Right ventricle myocardium superior (tissue), 1 donor: ENCODE measurements at regions not wholly inside any gene's neighbourhood (a gene's known extent, or its start where the extent isn't known, plus 50 kb on each side); places are given as distances from the start of the nearest gene placed in this dataset.
"Not testable (repeated sequence)": the region's sequence is repeated elsewhere in the genome, so short reads cannot be mapped to it uniquely, and the experiment has no call there.

Source experiments
- ATAC-seq: fragments of 200-7000 bp; cut with Tn5 transposase; one replicate; pipeline ENCODE4 v1.9.1; 2020; ENCODE audit warnings: mild to moderate bottlenecking; ENCODE audit not compliant: poor library complexity
- DNase-seq: peaks from one replicate; pipeline ENCODE4 v3.0.0-alpha.2; 2020
- intact Hi-C: fragments of 100-400 bp; cut with DNase I; formaldehyde crosslinking; loops from one replicate; pipeline ENCODE4 v1.11.2; 2022
- donor health status: DM: no; HTN: yes; CAD: no; lungs with severe emphysema.

DNA sequence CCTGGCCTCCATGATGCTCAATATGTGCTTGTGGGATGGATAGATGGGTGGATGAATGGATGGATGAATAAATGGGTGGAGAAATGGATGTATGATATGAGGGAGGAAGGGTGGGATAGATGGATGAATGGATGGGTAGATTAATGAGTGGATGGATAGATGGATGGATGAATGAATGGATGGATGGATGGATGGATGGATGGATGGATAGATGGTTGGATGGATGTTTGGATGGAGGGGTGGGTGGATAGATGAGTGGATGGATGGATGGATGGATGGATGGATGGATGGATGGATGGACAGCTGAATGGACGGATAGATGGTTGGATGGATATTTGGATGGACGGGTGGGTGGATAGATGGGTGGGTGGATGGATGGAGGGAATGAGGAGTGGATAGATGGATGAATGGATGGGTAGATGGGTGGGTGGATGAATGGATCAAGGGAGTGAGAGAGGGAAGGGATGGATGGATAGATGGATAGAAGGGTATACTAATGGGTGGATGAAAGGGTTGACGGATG lies 139.4 kb downstream of the CEBPB start:
- ATAC-seq (no peak), DNase-seq (no peak)
- intact Hi-C loops = no loop called here

GRCh38 chr20:50330504-50331313 lies 140.1 kb downstream of the CEBPB start:
- intact Hi-C loops = no loop called here
- peak; percentile 59 for DNase-seq
- no peak for ATAC-seq

- intact Hi-C loops = no loop called here
- DNase-seq (no peak), ATAC-seq (no peak)
These were observed 141.1 kb downstream of the CEBPB start for GRCh38 chr20:50331469-50332363.

GRCh38 chr20:50332491-50332980 lies 141.9 kb downstream of the CEBPB start:
- DNase-seq (no peak), ATAC-seq (no peak)
- intact Hi-C loops = no loop called here

- intact Hi-C loops = no loop called here
- DNase-seq (no peak), ATAC-seq (no peak)
These were observed 142.6 kb downstream of the CEBPB start for GRCh38 chr20:50333131-50333670.

- intact Hi-C loops = no loop called here
- no peak for DNase-seq
- ATAC-seq = no peak
These were observed 143.2 kb downstream of the CEBPB start for GRCh38 chr20:50333812-50334211.

DNA sequence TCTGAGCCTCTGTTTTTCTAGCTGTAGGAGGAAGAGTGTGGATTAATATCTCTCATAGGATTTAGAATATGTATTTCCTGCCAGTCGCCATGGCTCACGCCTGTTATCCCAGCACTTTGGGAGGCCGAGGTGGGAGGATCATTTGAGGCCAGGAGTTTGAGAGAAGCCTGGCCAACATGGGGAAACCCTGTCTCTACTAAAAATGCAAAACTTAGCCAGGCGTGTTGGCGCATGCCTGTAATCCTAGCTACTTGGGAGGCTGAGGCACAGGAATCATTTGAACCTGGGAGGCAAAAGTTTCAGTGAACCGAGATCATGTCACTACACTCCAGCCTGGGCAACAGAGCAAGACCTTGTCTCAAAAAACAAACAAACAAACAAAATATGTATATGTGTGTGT lies 143.9 kb downstream of the CEBPB start:
- DNase-seq, ATAC-seq, intact Hi-C loops: not testable (repeated sequence)

- no peak for DNase-seq
- intact Hi-C loops = no loop called here
- no peak for ATAC-seq
These were observed 144.5 kb downstream of the CEBPB start for GRCh38 chr20:50335105-50335504.

GRCh38 chr20:50335866-50336265 lies 145.2 kb downstream of the CEBPB start:
- no peak for DNase-seq
- intact Hi-C loops = no loop called here
- ATAC-seq = no peak

- no peak for DNase-seq
- ATAC-seq = no peak
- intact Hi-C loops = no loop called here
These were observed 146.0 kb downstream of the CEBPB start for GRCh38 chr20:50336661-50337060.

DNA sequence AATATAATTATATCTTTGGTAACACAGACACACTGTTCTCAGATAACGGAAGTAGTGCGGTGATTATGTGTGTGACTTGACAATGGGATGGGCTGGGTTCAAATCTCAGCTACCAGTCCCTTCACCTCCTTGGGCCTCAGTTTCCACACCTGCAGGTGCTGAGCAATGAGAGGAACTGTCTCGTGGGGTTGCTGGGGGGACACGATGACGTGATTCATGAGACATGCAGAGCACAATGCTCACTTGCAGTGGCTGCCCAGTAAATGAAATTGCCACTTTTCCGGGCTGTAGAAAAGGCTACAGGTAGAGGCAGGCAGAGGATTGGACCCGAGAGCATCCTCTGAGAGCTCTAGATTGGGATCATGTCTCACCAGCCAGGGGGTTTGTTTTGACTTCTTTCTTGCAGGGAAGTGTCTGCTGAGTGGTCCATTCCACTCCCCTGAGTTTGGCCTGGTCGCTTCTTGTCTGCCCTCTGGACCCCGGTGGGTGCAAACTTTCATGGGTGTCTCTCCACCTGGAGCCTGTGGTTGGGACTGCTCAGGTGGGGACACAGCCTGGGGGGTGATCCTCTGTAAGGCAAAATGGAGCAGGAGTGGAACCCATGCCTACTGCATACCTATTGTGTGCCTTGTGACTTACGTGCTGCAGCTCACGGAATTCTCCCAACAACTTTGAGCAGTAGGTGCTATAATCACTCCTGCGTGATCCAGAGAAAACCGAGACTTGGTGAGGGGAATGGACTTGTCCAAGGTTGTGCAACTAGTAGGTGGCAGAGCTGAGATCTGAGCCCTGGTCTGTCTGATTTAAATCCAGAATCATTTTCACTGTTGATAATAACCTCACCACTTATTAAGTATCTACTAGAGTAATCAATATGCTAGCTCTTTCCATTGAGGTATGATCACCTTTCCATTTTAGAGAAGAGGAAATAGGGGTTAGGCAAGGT lies 147.2 kb downstream of the CEBPB start:
- ATAC-seq (no peak), DNase-seq (no peak)
- intact Hi-C loops = no loop called here

GRCh38 chr20:50338479-50339391 lies 148.1 kb downstream of the CEBPB start:
- ATAC-seq (peak; percentile 8), DNase-seq (no peak)

GRCh38 chr20:50339466-50339901 lies 148.9 kb downstream of the CEBPB start:
- intact Hi-C loops = no loop called here
- DNase-seq = no peak
- no peak for ATAC-seq

More at GRCh38 chr20:50338479-50339391, 148.1 kb downstream of the CEBPB start:
- intact Hi-C loops = no loop called here

GRCh38 chr20:50340541-50340940 lies 149.9 kb downstream of the CEBPB start:
- intact Hi-C loops = no loop called here
- DNase-seq (no peak), ATAC-seq (no peak)

DNA sequence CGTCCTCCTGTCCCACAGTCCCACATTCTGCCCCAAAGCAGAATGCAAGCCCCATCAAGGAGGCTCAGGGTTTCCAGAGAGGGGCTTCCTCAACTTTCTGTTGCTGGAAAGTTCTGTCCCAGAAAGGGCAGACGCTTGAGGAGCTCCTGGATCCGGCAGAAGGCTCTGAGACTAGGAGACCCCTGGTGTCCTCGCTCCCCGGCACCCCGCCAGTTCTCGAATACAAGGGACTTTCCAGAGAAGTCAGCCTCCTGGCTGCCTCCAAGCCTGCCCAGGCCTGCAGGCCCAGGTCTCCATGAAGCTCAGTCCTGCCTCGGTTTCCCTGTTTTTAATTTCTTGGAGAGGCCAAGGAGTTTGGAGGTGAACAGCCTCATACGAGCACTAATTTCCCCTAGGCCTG lies 150.4 kb downstream of the CEBPB start:
- no peak for ATAC-seq
- no peak for DNase-seq
- intact Hi-C loops = no loop called here

- DNase-seq (no peak), ATAC-seq (no peak)
These were observed 151.4 kb downstream of the CEBPB start for GRCh38 chr20:50341880-50342637.

More at GRCh38 chr20:50341880-50342637, 151.4 kb downstream of the CEBPB start:
- intact Hi-C loops = no loop called here
